ENCODE measurements at regions not wholly inside any gene's neighbourhood (a gene's known extent, or its start where the extent isn't known, plus 50 kb on each side); places are given as distances from the start of the nearest gene placed in this dataset.
"Not testable (repeated sequence)": the region's sequence is repeated elsewhere in the genome, so short reads cannot be mapped to it uniquely, and the experiment has no call there.

GRCh38 chr22:49657275-49657973 lies 170.2 kb downstream of the BRD1 start:
- no peak for DNase-seq

GRCh38 chr22:49656883-49657274 lies 170.8 kb downstream of the BRD1 start:
- not testable (repeated sequence) for DNase-seq

- no peak for DNase-seq
Observed at GRCh38 chr22:49656291-49656851, 171.3 kb downstream of the BRD1 start.

GRCh38 chr22:49655168-49655812 lies 172.4 kb downstream of the BRD1 start:
- DNase-seq = no peak

GRCh38 chr22:49650336-49651241 lies 177.1 kb downstream of the BRD1 start:
- DNase-seq = no peak

- no peak for DNase-seq
Observed at GRCh38 chr22:49649166-49650068, 178.3 kb downstream of the BRD1 start.

GRCh38 chr22:49648053-49648452 lies 179.6 kb downstream of the BRD1 start:
- DNase-seq = no peak

- DNase-seq = no peak
Observed at GRCh38 chr22:49647627-49648026, 180.0 kb downstream of the BRD1 start.

GRCh38 chr22:49646876-49647275 lies 180.8 kb downstream of the BRD1 start:
- no peak for DNase-seq

GRCh38 chr22:49645791-49646550 lies 181.7 kb downstream of the BRD1 start:
- no peak for DNase-seq

- DNase-seq = no peak
Observed at GRCh38 chr22:49645257-49645656, 182.4 kb downstream of the BRD1 start.

GRCh38 chr22:49643998-49644397 lies 183.7 kb downstream of the BRD1 start:
- DNase-seq = no peak

- no peak for DNase-seq
Observed at GRCh38 chr22:49643466-49643865, 184.2 kb downstream of the BRD1 start.

- DNase-seq = no peak
Observed at GRCh38 chr22:49642741-49643140, 184.9 kb downstream of the BRD1 start.

- DNase-seq = no peak
Observed at GRCh38 chr22:49642331-49642730, 185.3 kb downstream of the BRD1 start.

GRCh38 chr22:49641770-49642313 lies 185.8 kb downstream of the BRD1 start:
- DNase-seq = no peak

GRCh38 chr22:49640366-49641095 lies 187.1 kb downstream of the BRD1 start:
- DNase-seq = no peak

- DNase-seq = no peak
Observed at GRCh38 chr22:49639956-49640355, 187.7 kb downstream of the BRD1 start.

GRCh38 chr22:49638788-49639187 lies 188.9 kb downstream of the BRD1 start:
- no peak for DNase-seq

- no peak for DNase-seq
Observed at GRCh38 chr22:49638001-49638400, 189.7 kb downstream of the BRD1 start.
